ENCODE measurements at regions not wholly inside any gene's neighbourhood (a gene's known extent, or its start where the extent isn't known, plus 50 kb on each side); places are given as distances from the start of the nearest gene placed in this dataset.
"Not testable (repeated sequence)": the region's sequence is repeated elsewhere in the genome, so short reads cannot be mapped to it uniquely, and the experiment has no call there.

DNA sequence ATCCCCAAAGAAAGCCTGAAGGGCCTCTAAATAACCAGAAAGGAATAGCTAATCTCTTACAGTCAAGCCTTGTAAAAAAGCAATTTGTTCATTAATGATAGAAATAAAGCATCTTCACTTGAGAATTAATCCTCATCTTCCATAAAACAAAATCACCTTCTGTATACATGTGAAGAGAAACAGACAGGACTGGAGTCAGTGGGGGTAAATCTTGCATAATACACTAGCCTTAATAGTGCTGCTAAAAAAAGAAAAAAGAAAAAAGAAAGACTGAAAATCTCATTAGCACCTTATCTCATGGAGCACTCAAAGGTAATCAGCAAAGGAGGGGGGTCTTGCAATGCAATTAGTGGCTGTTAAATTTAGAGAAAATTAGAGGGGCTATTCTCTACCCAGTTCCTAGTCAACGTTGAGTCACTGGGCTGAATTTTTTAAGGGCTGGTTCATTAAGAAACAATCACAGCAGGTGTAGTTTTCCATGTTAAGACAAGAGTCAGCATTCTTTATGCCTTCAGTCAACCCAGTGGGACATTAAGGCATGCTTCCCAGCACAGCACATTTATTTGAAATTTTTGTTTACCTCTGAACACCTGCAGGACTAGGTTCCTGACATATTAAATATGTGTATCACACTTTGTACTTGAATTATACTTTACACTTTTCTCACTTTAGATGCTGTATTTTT, 1455.7 kb upstream of the CELF2 start:
- Mint-ChIP-seq H3K36me3 (ENCODE audit: low read depth) (no peaks in the 10 kb centered on the region), H3K27me3 (ENCODE audit: low read depth, poor library complexity) (peaks cover 7% of the 10 kb centered on the region), H3K9me3 (no peaks in the 10 kb centered on the region), H3K27ac (no peak overlapping the region), H3K4me1 (no peaks in the 10 kb centered on the region), H3K4me3 (no peak overlapping the region)
- TF ChIP-seq, protein P1, sequence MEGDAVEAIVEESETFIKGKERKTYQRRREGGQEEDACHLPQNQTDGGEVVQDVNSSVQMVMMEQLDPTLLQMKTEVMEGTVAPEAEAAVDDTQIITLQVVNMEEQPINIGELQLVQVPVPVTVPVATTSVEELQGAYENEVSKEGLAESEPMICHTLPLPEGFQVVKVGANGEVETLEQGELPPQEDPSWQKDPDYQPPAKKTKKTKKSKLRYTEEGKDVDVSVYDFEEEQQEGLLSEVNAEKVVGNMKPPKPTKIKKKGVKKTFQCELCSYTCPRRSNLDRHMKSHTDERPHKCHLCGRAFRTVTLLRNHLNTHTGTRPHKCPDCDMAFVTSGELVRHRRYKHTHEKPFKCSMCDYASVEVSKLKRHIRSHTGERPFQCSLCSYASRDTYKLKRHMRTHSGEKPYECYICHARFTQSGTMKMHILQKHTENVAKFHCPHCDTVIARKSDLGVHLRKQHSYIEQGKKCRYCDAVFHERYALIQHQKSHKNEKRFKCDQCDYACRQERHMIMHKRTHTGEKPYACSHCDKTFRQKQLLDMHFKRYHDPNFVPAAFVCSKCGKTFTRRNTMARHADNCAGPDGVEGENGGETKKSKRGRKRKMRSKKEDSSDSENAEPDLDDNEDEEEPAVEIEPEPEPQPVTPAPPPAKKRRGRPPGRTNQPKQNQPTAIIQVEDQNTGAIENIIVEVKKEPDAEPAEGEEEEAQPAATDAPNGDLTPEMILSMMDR (IDR thresholded peaks at IDR 0.05) = no peak
- DNase-seq = no peak

DNA sequence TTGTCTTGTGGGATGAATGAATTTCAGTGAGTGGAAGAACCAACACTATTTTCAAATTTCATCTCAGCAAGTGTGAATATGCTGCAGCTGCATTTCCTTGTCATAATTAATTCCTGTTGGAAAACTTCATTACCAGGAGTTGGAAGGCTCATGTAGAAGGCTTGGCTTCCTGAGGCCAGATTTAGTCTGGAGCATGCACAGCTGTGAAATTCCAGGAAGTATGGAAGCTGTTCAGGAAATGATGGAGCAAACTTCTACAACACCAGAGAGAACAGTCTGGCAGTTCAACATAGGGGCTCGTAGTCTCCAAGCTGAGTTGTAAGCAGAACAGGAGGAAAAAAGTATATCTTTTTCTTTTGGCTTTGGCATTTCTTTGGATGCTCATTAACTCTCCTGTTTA, 1439.9 kb upstream of the CELF2 start:
- Mint-ChIP-seq H3K27me3 (ENCODE audit: low read depth, poor library complexity) (no peaks in the 10 kb centered on the region), H3K36me3 (ENCODE audit: low read depth) (no peaks in the 10 kb centered on the region), H3K9me3 (no peaks in the 10 kb centered on the region), H3K4me3 (no peak overlapping the region), H3K27ac (no peak overlapping the region), H3K4me1 (no peaks in the 10 kb centered on the region)
- DNase-seq = no peak
- TF ChIP-seq, protein P1 (IDR thresholded peaks at IDR 0.05) = no peak

DNA sequence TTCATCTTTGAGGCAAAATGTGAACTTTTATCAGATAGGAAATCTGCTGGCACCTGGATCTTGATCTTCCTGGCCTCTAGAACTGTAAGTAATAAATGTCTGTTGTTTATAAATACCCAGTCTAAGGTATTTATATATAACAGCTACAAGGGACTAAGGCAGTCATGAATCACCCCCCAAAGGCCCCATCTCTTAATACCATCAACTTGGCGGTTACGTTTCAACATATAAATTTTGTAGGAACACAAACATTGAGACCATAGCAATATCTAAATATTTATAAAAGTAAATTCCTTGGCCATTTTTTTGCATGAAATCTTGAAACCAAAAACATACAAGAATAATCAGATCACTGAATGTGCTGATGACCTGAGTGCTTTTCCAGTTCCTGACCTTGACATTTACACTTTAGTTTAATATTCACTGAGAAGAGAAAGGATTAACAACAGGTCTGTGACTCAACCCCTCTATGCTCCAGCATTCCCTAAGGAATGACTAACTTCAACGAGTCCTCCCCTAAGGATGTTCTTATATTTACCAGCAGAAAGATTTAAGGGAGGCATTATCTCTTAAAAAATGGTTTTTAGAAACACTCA, 1438.5 kb upstream of the CELF2 start:
- no peaks in the 10 kb centered on the region for H3K27me3 Mint-ChIP-seq (ENCODE audit: low read depth, poor library complexity)
- H3K4me1 Mint-ChIP-seq = no peaks in the 10 kb centered on the region
- TF ChIP-seq, protein P1 (IDR thresholded peaks at IDR 0.05) = no peak
- no peak for DNase-seq
- no peak overlapping the region for H3K27ac Mint-ChIP-seq
- H3K36me3 Mint-ChIP-seq (ENCODE audit: low read depth) = no peaks in the 10 kb centered on the region
- no peak overlapping the region for H3K4me3 Mint-ChIP-seq
- H3K9me3 Mint-ChIP-seq = no peaks in the 10 kb centered on the region

DNA sequence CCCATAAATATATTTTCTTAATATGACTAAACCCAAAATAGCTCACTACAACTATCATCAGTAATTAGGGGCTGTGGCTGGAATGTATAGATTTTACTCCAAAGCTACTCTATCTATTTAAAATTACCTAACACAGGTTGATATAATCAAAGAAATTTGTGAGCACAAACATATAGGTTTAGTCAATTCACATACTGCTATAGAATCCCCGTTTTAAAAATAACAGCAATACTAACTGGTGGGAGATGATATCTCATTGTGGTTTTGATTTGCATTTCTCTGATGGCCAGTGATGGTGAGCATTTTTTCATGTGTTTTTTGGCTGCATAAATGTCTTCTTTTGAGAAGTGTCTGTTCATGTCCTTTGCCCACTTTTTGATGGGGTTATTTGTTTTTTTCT, 1434.9 kb upstream of the CELF2 start:
- not testable (repeated sequence) for H3K9me3 Mint-ChIP-seq; H3K4me3 Mint-ChIP-seq; H3K4me1 Mint-ChIP-seq; DNase-seq; H3K36me3 Mint-ChIP-seq (ENCODE audit: low read depth); H3K27me3 Mint-ChIP-seq (ENCODE audit: low read depth, poor library complexity); H3K27ac Mint-ChIP-seq

DNA sequence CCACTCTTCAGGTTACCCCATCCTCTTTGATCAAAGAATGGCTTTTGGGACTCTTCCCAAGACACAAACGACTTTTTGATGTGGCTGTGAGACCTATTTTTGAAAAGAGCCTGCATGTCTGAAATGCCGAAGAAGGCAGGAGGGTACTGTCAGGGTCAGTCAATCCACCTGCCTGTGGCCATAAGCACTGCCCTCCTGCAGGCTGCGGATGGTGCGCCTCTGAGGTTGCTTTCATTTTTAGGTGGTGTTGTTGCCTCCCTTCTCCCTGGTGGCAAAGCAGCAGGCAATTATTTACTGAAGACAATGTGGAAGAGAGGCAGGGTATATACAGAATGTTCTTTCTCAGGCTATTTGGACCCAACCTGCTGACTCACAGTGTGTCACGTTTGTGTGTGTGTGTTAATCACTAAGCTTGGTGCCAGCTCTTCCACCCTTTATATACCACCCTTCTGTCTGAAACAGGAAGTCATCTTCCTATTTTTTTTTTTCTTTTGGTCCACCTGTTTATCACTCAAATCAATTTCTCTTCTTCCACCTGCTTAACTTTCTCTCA, 1421.2 kb upstream of the CELF2 start:
- Mint-ChIP-seq H3K27ac (no peak overlapping the region), H3K9me3 (no peaks in the 10 kb centered on the region), H3K4me1 (no peaks in the 10 kb centered on the region), H3K4me3 (no peak overlapping the region), H3K36me3 (ENCODE audit: low read depth) (no peaks in the 10 kb centered on the region), H3K27me3 (ENCODE audit: low read depth, poor library complexity) (peaks cover 3% of the 10 kb centered on the region)
- no peak for DNase-seq
- TF ChIP-seq, protein P1 (IDR thresholded peaks at IDR 0.05) = no peak

DNA sequence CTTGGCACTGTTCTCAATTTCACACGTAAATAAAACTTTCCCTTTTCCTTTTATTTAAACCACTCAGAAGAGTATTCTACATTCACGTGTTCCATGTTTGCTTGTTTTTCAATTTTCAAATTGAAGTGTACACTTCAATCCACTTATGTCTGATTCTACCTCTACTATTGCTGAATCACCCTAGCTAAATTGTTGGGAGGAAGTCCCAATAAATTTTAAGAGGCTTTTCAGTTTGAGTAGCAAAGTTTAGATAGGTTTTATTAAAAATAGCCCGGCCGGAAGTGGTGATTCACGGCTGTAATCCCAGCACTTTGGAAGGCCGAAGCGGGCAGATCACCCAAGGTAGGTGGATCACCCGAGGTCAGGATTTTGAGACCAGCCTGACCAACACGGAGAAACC, 1414.7 kb upstream of the CELF2 start:
- TF ChIP-seq, protein P1 (IDR thresholded peaks at IDR 0.05) = no peak
- Mint-ChIP-seq H3K36me3 (ENCODE audit: low read depth) (no peaks in the 10 kb centered on the region), H3K27me3 (ENCODE audit: low read depth, poor library complexity) (no peaks in the 10 kb centered on the region), H3K4me1 (no peaks in the 10 kb centered on the region), H3K9me3 (no peaks in the 10 kb centered on the region), H3K27ac (no peak overlapping the region), H3K4me3 (no peak overlapping the region)
- no peak for DNase-seq

Data from nephron progenitor cell (in vitro differentiated cells).